Uterus (tissue), 3 donors: ENCODE measurements at regions not wholly inside any gene's neighbourhood (a gene's known extent, or its start where the extent isn't known, plus 50 kb on each side); places are given as distances from the start of the nearest gene placed in this dataset.
"Not testable (repeated sequence)": the region's sequence is repeated elsewhere in the genome, so short reads cannot be mapped to it uniquely, and the experiment has no call there.

ENCODE experiments used
- DNase-seq, 2 donors: peaks; one replicate each; pipeline ENCODE4 v3.0.0-alpha.2; 2019 to 2020
- H3K27ac ChIP-seq, 2 donors: fragments of 200-600 bp; sonication (generic); 1 replicate in 1 of 2; 2 replicates in 1 of 2; pipeline ENCODE4 v1.5.1; 2016 to 2018
- H3K27me3 ChIP-seq, 2 donors: fragments of 200-600 bp; sonication (generic); one replicate each; pipeline ENCODE4 v1.5.1; 2018 to 2019; ENCODE audit warnings: control low read depth in 1 of 2
- H3K36me3 ChIP-seq, 2 donors: fragments of 200-600 bp; sonication (generic); one replicate each; pipeline ENCODE4 v1.5.1; 2019; ENCODE audit warnings: control low read depth in 1 of 2
- H3K4me1 ChIP-seq, 2 donors: fragments of 200-600 bp; sonication (generic); one replicate each; pipeline ENCODE4 v1.5.1; 2018 to 2019; ENCODE audit warnings: control low read depth in 1 of 2
- H3K4me3 ChIP-seq, 2 donors: fragments of 200-600 bp; sonication (generic); 1 replicate in 1 of 2; 2 replicates in 1 of 2; pipeline ENCODE4 v1.5.1; 2018 to 2019; ENCODE audit warnings: mild to moderate bottlenecking in 1 of 2
- H3K9me3 ChIP-seq, 2 donors: fragments of 200-600 bp; sonication (generic); one replicate each; pipeline ENCODE4 v1.5.1; 2019; ENCODE audit warnings: control low read depth in 1 of 2
- CTCF ChIP-seq, 4 experiments: fragments of 200-600 bp in 2 of 4; fragments of 450-650 bp in 2 of 4; sonication (generic) in 2 of 4; IDR thresholded peaks; one replicate each; pipeline ENCODE4 v1.5.1; 2016 to 2019; ENCODE audit warnings: antibody characterized with exemption in 4 of 4, mild to moderate bottlenecking in 2 of 4, moderate library complexity in 1 of 4
- POLR2A ChIP-seq, 2 donors: fragments of 450-650 bp; IDR thresholded peaks; one replicate each; pipeline ENCODE4 v1.6.1; 2016; ENCODE audit warnings: antibody characterized with exemption in 2 of 2, mild to moderate bottlenecking in 1 of 2, moderate library complexity in 1 of 2
- intact Hi-C: fragments of 100-400 bp; cut with DNase I; formaldehyde crosslinking; loops from one replicate; pipeline ENCODE4 v1.15.1; 2023; ENCODE audit warnings: low total_unique reads
- donor health status: DM: yes; HTN: yes; CAD: no.

- H3K4me3 ChIP-seq = no peak overlapping the region
- TF ChIP-seq POLR2A (IDR thresholded peaks at IDR 0.05) = no peak
- no peak for TF ChIP-seq CTCF (IDR thresholded peaks at IDR 0.05)
- intact Hi-C loops = no loop called here
- no peak overlapping the region for H3K27ac ChIP-seq
- H3K9me3 ChIP-seq = no peaks in the 10 kb centered on the region
- no peaks in the 10 kb centered on the region for H3K4me1 ChIP-seq
- no peaks in the 10 kb centered on the region for H3K36me3 ChIP-seq
- DNase-seq = no peak
- H3K27me3 ChIP-seq = no peaks in the 10 kb centered on the region
These were observed 146.4 kb downstream of the CCER1 start for GRCh38 chr12:90808568-90808967.

- DNase-seq = no peak
- Histone ChIP-seq H3K9me3 (no peaks in the 10 kb centered on the region), H3K27ac (no peak overlapping the region), H3K4me1 (no peaks in the 10 kb centered on the region), H3K36me3 (no peaks in the 10 kb centered on the region), H3K4me3 (no peak overlapping the region), H3K27me3 (no peaks in the 10 kb centered on the region)
- intact Hi-C loops = no loop called here
- TF ChIP-seq POLR2A (IDR thresholded peaks at IDR 0.05) (no peak), CTCF (IDR thresholded peaks at IDR 0.05) (no peak)
These were observed 152.2 kb downstream of the CCER1 start for GRCh38 chr12:90802727-90803126.

GRCh38 chr12:90801776-90802175 is 153.2 kb downstream of the CCER1 start:
- Histone ChIP-seq H3K4me3 (no peak overlapping the region), H3K9me3 (no peaks in the 10 kb centered on the region), H3K27ac (no peak overlapping the region), H3K36me3 (no peaks in the 10 kb centered on the region), H3K4me1 (no peaks in the 10 kb centered on the region), H3K27me3 (no peaks in the 10 kb centered on the region)
- no peak for TF ChIP-seq CTCF (IDR thresholded peaks at IDR 0.05)
- TF ChIP-seq POLR2A (IDR thresholded peaks at IDR 0.05) = no peak
- no peak for DNase-seq
- intact Hi-C loops = no loop called here

- Histone ChIP-seq H3K4me1 (no peaks in the 10 kb centered on the region), H3K36me3 (no peaks in the 10 kb centered on the region), H3K27ac (no peak overlapping the region), H3K9me3 (no peaks in the 10 kb centered on the region), H3K27me3 (no peaks in the 10 kb centered on the region), H3K4me3 (no peak overlapping the region)
- TF ChIP-seq CTCF (IDR thresholded peaks at IDR 0.05) = no peak
- no peak for TF ChIP-seq POLR2A (IDR thresholded peaks at IDR 0.05)
- no peak for DNase-seq
- intact Hi-C loops = no loop called here
These were observed 160.8 kb downstream of the CCER1 start for GRCh38 chr12:90794212-90794611.

- H3K4me1 ChIP-seq, H3K27ac ChIP-seq, intact Hi-C loops, H3K9me3 ChIP-seq, DNase-seq, H3K36me3 ChIP-seq, H3K4me3 ChIP-seq, H3K27me3 ChIP-seq: not testable (repeated sequence)
These were observed 162.3 kb downstream of the CCER1 start for GRCh38 chr12:90792718-90793117.

GRCh38 chr12:90791445-90791844 is 163.5 kb downstream of the CCER1 start:
- no peaks in the 10 kb centered on the region for H3K9me3 ChIP-seq
- no peak overlapping the region for H3K27ac ChIP-seq
- H3K4me3 ChIP-seq = no peak overlapping the region
- no peak for DNase-seq
- TF ChIP-seq POLR2A (IDR thresholded peaks at IDR 0.05) (no peak), CTCF (IDR thresholded peaks at IDR 0.05) (no peak)
- H3K27me3 ChIP-seq = no peaks in the 10 kb centered on the region
- no peaks in the 10 kb centered on the region for H3K4me1 ChIP-seq
- no peaks in the 10 kb centered on the region for H3K36me3 ChIP-seq
- intact Hi-C loops = no loop called here
